ENCODE measurements at regions not wholly inside any gene's neighbourhood (a gene's known extent, or its start where the extent isn't known, plus 50 kb on each side); places are given as distances from the start of the nearest gene placed in this dataset.

DNA sequence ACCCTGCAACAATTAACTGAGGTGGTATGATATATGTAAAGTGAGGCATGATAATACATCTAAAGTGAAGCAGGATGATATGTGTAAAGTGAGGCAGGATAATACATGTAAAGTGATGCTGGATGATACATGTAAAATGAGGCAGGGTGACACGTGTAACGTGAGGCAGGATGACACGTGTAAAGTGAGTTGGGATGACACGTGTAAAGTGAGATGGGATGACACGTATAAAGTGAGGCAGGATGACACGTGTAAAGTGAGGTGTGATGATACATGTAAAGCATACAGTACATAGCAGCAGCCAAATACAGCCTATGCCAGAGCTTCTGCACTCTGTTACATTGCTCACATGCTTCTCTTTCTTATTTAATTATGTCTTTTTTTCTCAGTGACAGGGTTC, 184.4 kb upstream of the FOXF1 start:
- TF ChIP-seq MAX (IDR thresholded peaks at IDR 0.05) (no peak), CBX3 (IDR thresholded peaks at IDR 0.05; ENCODE audit: low read depth) (no peak), SP1 (IDR thresholded peaks at IDR 0.05; ENCODE audit: low read depth) (no peak), CEBPB (IDR thresholded peaks at IDR 0.05; ENCODE audit: low read depth) (no peak), POLR2A (IDR thresholded peaks at IDR 0.05; ENCODE audit: borderline replicate concordance, extremely low read depth, insufficient read depth, insufficient read length) (no peak), ELF1 (IDR thresholded peaks at IDR 0.05; ENCODE audit: borderline replicate concordance, low read depth) (no peak), YY1 (IDR thresholded peaks at IDR 0.05; ENCODE audit: extremely low read depth, insufficient replicate concordance, low read depth, low read length) (no peak), SIN3A (IDR thresholded peaks at IDR 0.05; ENCODE audit: low read depth) (no peak), EZH2 (IDR thresholded peaks at IDR 0.05) (no peak), POLR2AphosphoS5 (IDR thresholded peaks at IDR 0.05; ENCODE audit: low read depth, low read length) (no peak), ZBTB33 (IDR thresholded peaks at IDR 0.05; ENCODE audit: extremely low read depth, insufficient replicate concordance, low read length) (no peak), ZNF274 (IDR thresholded peaks at IDR 0.05; ENCODE audit: low read depth, low read length) (no peak)
- TF ChIP-seq, protein P1, sequence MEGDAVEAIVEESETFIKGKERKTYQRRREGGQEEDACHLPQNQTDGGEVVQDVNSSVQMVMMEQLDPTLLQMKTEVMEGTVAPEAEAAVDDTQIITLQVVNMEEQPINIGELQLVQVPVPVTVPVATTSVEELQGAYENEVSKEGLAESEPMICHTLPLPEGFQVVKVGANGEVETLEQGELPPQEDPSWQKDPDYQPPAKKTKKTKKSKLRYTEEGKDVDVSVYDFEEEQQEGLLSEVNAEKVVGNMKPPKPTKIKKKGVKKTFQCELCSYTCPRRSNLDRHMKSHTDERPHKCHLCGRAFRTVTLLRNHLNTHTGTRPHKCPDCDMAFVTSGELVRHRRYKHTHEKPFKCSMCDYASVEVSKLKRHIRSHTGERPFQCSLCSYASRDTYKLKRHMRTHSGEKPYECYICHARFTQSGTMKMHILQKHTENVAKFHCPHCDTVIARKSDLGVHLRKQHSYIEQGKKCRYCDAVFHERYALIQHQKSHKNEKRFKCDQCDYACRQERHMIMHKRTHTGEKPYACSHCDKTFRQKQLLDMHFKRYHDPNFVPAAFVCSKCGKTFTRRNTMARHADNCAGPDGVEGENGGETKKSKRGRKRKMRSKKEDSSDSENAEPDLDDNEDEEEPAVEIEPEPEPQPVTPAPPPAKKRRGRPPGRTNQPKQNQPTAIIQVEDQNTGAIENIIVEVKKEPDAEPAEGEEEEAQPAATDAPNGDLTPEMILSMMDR (IDR thresholded peaks at IDR 0.05 in 2 of 3, conservative IDR thresholded peaks at IDR 0.05 in 1 of 3; ENCODE audit: borderline replicate concordance in 1 of 3, insufficient read depth in 1 of 3, low read depth in 2 of 3, low read length in 2 of 3) = no peak
- TF ChIP-seq, protein P2, sequence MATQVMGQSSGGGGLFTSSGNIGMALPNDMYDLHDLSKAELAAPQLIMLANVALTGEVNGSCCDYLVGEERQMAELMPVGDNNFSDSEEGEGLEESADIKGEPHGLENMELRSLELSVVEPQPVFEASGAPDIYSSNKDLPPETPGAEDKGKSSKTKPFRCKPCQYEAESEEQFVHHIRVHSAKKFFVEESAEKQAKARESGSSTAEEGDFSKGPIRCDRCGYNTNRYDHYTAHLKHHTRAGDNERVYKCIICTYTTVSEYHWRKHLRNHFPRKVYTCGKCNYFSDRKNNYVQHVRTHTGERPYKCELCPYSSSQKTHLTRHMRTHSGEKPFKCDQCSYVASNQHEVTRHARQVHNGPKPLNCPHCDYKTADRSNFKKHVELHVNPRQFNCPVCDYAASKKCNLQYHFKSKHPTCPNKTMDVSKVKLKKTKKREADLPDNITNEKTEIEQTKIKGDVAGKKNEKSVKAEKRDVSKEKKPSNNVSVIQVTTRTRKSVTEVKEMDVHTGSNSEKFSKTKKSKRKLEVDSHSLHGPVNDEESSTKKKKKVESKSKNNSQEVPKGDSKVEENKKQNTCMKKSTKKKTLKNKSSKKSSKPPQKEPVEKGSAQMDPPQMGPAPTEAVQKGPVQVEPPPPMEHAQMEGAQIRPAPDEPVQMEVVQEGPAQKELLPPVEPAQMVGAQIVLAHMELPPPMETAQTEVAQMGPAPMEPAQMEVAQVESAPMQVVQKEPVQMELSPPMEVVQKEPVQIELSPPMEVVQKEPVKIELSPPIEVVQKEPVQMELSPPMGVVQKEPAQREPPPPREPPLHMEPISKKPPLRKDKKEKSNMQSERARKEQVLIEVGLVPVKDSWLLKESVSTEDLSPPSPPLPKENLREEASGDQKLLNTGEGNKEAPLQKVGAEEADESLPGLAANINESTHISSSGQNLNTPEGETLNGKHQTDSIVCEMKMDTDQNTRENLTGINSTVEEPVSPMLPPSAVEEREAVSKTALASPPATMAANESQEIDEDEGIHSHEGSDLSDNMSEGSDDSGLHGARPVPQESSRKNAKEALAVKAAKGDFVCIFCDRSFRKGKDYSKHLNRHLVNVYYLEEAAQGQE (IDR thresholded peaks at IDR 0.05; ENCODE audit: low read depth) = no peak
